H1 (cell line): ENCODE measurements at regions not wholly inside any gene's neighbourhood (a gene's known extent, or its start where the extent isn't known, plus 50 kb on each side); places are given as distances from the start of the nearest gene placed in this dataset.

Source experiments
- BRCA1 ChIP-seq: IDR thresholded peaks from 2 replicates; pipeline ENCODE4 v1.6.1; 2012; ENCODE audit warnings: low read depth, low read length, improper control_type of control experiment
- EGR1 ChIP-seq: IDR thresholded peaks from 2 replicates; pipeline ENCODE4 v1.6.1; 2011; ENCODE audit warnings: low read depth, low read length, borderline replicate concordance
- HDAC6 ChIP-seq: IDR thresholded peaks from one replicate; pipeline ENCODE4 v1.7.1; 2012; ENCODE audit warnings: low read depth, mild to moderate bottlenecking, inconsistent platforms, low read length, moderate library complexity
- KDM5A ChIP-seq: fragments of 200-600 bp; IDR thresholded peaks from 2 replicates; pipeline ENCODE4 v1.7.1; 2012; ENCODE audit warnings: mild to moderate bottlenecking, low read length, inconsistent platforms, mixed read lengths
- MAFK ChIP-seq: IDR thresholded peaks from 2 replicates; pipeline ENCODE4 v1.6.1; 2012; ENCODE audit warnings: low read depth, mild to moderate bottlenecking, improper control_type of control experiment, low read length
- MAX ChIP-seq: IDR thresholded peaks from 2 replicates; pipeline ENCODE4 v1.6.1; 2012; ENCODE audit warnings: inconsistent platforms
- POLR2A ChIP-seq, 2 experiments: IDR thresholded peaks; 1 replicate in 1 of 2; 2 replicates in 1 of 2; pipeline ENCODE4 v1.6.1; 2011; ENCODE audit warnings: low read depth in 2 of 2, low read length in 2 of 2, mild to moderate bottlenecking in 2 of 2; ENCODE audit errors: control extremely low read depth in 1 of 2
- POLR2AphosphoS5 ChIP-seq: IDR thresholded peaks from 2 replicates; pipeline ENCODE4 v1.6.1; 2011; ENCODE audit warnings: low read depth, low read length
- RFX5 ChIP-seq: IDR thresholded peaks from 2 replicates; pipeline ENCODE4 v1.6.1; 2011; ENCODE audit warnings: low read depth, low read length, improper control_type of control experiment, borderline replicate concordance
- SUZ12 ChIP-seq: fragments of 200-600 bp; sonication (generic); IDR thresholded peaks from 2 replicates; pipeline ENCODE4 v1.6.1; 2012; ENCODE audit warnings: mild to moderate bottlenecking, inconsistent platforms, low read length, moderate library complexity, mixed read lengths
- TBP ChIP-seq: IDR thresholded peaks from 2 replicates; pipeline ENCODE4 v1.6.1; 2011; ENCODE audit warnings: low read depth, low read length, improper control_type of control experiment
- YY1 ChIP-seq: IDR thresholded peaks from 2 replicates; pipeline ENCODE4 v1.6.1; 2011; ENCODE audit warnings: low read depth, mild to moderate bottlenecking, low read length
- TF ChIP-seq, protein P1 (sequence below), 3 experiments: IDR thresholded peaks; 1 replicate in 2 of 3; 2 replicates in 1 of 3; pipeline versions ENCODE4 v1.5.1 to v1.6.1; 2011; ENCODE audit warnings: low read length in 3 of 3, mild to moderate bottlenecking in 3 of 3, inconsistent platforms in 2 of 3, low read depth in 1 of 3, moderate library complexity in 1 of 3; ENCODE audit not compliant: insufficient read depth in 1 of 3; ENCODE audit errors: control extremely low read depth in 1 of 3

GRCh38 chr5:68543212-68543611 lies 327.7 kb downstream of the PIK3R1 start:
- TF ChIP-seq, protein P1, sequence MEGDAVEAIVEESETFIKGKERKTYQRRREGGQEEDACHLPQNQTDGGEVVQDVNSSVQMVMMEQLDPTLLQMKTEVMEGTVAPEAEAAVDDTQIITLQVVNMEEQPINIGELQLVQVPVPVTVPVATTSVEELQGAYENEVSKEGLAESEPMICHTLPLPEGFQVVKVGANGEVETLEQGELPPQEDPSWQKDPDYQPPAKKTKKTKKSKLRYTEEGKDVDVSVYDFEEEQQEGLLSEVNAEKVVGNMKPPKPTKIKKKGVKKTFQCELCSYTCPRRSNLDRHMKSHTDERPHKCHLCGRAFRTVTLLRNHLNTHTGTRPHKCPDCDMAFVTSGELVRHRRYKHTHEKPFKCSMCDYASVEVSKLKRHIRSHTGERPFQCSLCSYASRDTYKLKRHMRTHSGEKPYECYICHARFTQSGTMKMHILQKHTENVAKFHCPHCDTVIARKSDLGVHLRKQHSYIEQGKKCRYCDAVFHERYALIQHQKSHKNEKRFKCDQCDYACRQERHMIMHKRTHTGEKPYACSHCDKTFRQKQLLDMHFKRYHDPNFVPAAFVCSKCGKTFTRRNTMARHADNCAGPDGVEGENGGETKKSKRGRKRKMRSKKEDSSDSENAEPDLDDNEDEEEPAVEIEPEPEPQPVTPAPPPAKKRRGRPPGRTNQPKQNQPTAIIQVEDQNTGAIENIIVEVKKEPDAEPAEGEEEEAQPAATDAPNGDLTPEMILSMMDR (IDR thresholded peaks at IDR 0.05; ENCODE audit: control extremely low read depth in 1 of 3, insufficient read depth in 1 of 3, low read depth in 1 of 3, low read length in 3 of 3) = no peak
- no peak for TF ChIP-seq POLR2A (IDR thresholded peaks at IDR 0.05; ENCODE audit: control extremely low read depth in 1 of 2, low read depth in 2 of 2, low read length in 2 of 2)
- no peak for TF ChIP-seq TBP
- no peak for TF ChIP-seq BRCA1
- no peak for TF ChIP-seq RFX5
- no peak for TF ChIP-seq MAFK
- TF ChIP-seq KDM5A = no peak
- TF ChIP-seq MAX = no peak
- no peak for TF ChIP-seq POLR2AphosphoS5
- TF ChIP-seq HDAC6 = no peak
- TF ChIP-seq SUZ12 = no peak
- TF ChIP-seq EGR1 = no peak
- no peak for TF ChIP-seq YY1
